RWPE1 (cell line): ENCODE measurements at regions not wholly inside any gene's neighbourhood (a gene's known extent, or its start where the extent isn't known, plus 50 kb on each side); places are given as distances from the start of the nearest gene placed in this dataset.

ENCODE experiments used
- CTCF ChIA-PET: fragments of 350-600 bp; sonication (Branson Sonifier 250); formaldehyde crosslinking; extraction: SDS; loops from one replicate; lab custom pipeline; 2021; lab: Yijun Ruan, JAX
- POLR2A ChIA-PET: fragments of 400-600 bp; formaldehyde crosslinking; extraction: SDS; loops from one replicate; lab custom pipeline; 2020; ENCODE audit warnings: antibody characterized with exemption; ENCODE audit not compliant: low non-redundant PET; lab: Yijun Ruan, JAX
- DNase-seq: peaks from one replicate; pipeline ENCODE4 v3.0.0; 2012; ENCODE audit warnings: low spot score
- H3K27ac ChIP-seq: fragments of 450-650 bp; 2 replicates; pipeline ENCODE4 v1.5.1; 2017
- CTCF ChIP-seq: fragments of 450-650 bp; conservative IDR thresholded peaks from 2 replicates; pipeline ENCODE4 v1.5.1; 2017; ENCODE audit warnings: low read depth, mild to moderate bottlenecking

GRCh38 chr15:91668370-91668769 lies 185.1 kb upstream of the SLCO3A1 start:
- CTCF ChIA-PET: no interaction called here
- no peak overlapping the region for H3K27ac ChIP-seq
- POLR2A ChIA-PET: no interaction called here
- DNase-seq: no peak
- TF ChIP-seq CTCF: no peak

DNA sequence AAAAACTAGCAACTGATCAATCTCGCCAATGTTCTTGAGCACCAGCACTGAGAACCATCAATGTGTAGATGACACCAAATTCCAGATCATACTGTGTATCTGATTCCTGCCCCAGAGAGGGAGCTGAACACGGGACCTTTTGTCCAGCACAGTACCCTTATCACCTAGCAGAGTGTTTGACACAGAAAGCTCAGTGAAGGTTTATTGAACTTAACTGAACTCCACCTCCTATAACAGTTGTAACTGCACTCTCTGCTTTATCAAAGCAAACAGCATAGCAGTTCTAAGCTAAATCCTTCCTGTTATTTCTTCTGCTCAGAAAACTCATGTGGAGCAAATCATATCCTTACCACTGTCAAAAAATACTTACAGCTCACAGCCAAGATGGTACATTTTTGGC lies 183.4 kb upstream of the SLCO3A1 start:
- no peak overlapping the region for H3K27ac ChIP-seq
- no peak for TF ChIP-seq CTCF
- CTCF ChIA-PET: interaction anchor here (1.5 kb wide), 1 partner anchor 36 kb away, joined by 3 read pairs; no protein-coding TSS in a partner anchor
- POLR2A ChIA-PET: no interaction called here
- DNase-seq: no peak

DNA sequence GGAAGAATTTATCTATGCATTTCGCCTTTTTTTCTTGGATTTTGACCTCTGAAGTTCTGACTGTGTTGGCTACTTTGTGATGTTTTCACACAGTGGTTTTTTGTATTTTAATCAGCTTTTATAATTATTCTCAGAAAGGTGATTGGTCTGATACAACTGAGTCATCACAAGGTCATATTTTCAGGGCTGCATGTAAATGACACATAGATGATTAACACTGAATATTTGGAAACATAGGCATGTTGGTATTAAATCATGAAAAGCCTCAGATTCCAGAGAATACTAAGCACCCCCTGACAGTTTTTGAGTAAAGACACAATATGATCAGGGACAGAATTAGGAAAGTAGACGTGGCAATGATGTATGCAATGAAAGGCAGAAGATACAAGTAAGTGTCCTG lies 175.5 kb upstream of the SLCO3A1 start:
- ChIA-PET POLR2A (no interaction called here), CTCF (no interaction called here)
- DNase-seq: no peak
- TF ChIP-seq CTCF: no peak
- no peak overlapping the region for H3K27ac ChIP-seq

- CTCF ChIA-PET: interaction anchor here (0.6 to 1.1 kb wide), 2 partner anchors 283 to 398 kb away, joined by 3 to 4 read pairs; no protein-coding TSS in a partner anchor
- H3K27ac ChIP-seq: no peak overlapping the region
- POLR2A ChIA-PET: no interaction called here
- DNase-seq: no peak
- TF ChIP-seq CTCF: no peak
These were observed 174.1 kb upstream of the SLCO3A1 start for GRCh38 chr15:91679447-91679846.

DNA sequence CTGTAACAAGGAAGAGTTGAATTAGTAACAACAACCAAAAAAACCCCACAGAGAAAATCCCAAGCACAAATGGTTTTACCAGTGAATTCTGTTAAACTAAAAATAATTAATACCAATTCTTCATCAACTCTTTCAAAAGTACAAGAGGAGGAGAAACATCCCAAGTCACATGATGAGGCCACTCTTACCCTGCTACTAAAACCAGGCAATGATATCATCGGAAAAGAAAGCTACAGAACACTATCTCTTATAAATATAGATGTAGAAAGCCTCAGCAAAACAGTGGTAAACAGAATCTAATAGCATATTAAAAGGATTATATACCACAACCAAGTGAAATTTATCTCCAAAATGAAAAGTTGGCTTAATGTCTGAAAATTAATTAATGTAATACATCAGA lies 168.1 kb upstream of the SLCO3A1 start:
- no peak for DNase-seq
- TF ChIP-seq CTCF: no peak
- POLR2A ChIA-PET: no interaction called here
- CTCF ChIA-PET: interaction anchor here (0.5 kb wide), 1 partner anchor 137 kb away, joined by 3 read pairs; no protein-coding TSS in a partner anchor
- H3K27ac ChIP-seq: no peak overlapping the region

GRCh38 chr15:91688811-91689210 lies 164.7 kb upstream of the SLCO3A1 start:
- DNase-seq: no peak
- CTCF ChIA-PET: no interaction called here
- no peak for TF ChIP-seq CTCF
- POLR2A ChIA-PET: no interaction called here
- no peak overlapping the region for H3K27ac ChIP-seq
